Panc1 (cell line): ENCODE measurements at regions not wholly inside any gene's neighbourhood (a gene's known extent, or its start where the extent isn't known, plus 50 kb on each side); places are given as distances from the start of the nearest gene placed in this dataset.

ENCODE experiments used
- ATAC-seq: fragments of 200-7000 bp; cut with Tn5 transposase; 2 replicates; pipeline ENCODE4 v1.9.1; 2020; ENCODE audit warnings: mild to moderate bottlenecking, moderate library complexity
- BruUV-seq: library from RNA; stranded (reverse); fragments of 400-500 nt; replicated peaks from 2 replicates; lab custom pipeline; 2021; lab: Mats Ljungman, UMichigan
- CTCF ChIA-PET: fragments of 300-600 bp; sonication (Branson Sonifier 250); formaldehyde crosslinking; loops from one replicate; lab custom pipeline; 2022; ENCODE audit warnings: antibody characterized with exemption; lab: Charles Lee
- POLR2A ChIA-PET: fragments of 300-600 bp; sonication (Branson Sonifier 250); formaldehyde crosslinking; loops from one replicate; lab custom pipeline; 2022; ENCODE audit warnings: antibody characterized with exemption; lab: Charles Lee
- DNase-seq: peaks from one replicate; pipeline ENCODE4 v3.0.0-alpha.2; 2010; ENCODE audit warnings: low read depth, low spot score
- H3K27ac ChIP-seq: 2 replicates; pipeline ENCODE4 v1.5.1; 2011; ENCODE audit warnings: mild to moderate bottlenecking, low read length, inconsistent platforms
- H3K27me3 ChIP-seq: fragments of 200-500 bp; sonication (Bioruptor generic); 2 replicates; pipeline ENCODE4 v1.6.0; 2014; ENCODE audit warnings: low read length, inconsistent platforms; ENCODE audit not compliant: control insufficient read depth, insufficient read depth
- H3K36me3 ChIP-seq: fragments of 200-500 bp; sonication (Bioruptor generic); 2 replicates; pipeline ENCODE4 v1.5.1; 2014; ENCODE audit warnings: inconsistent platforms, mild to moderate bottlenecking, low read length, moderate library complexity; ENCODE audit not compliant: control insufficient read depth, insufficient read depth
- H3K4me1 ChIP-seq: 2 replicates; pipeline ENCODE4 v1.5.1; 2011; ENCODE audit warnings: inconsistent platforms, mild to moderate bottlenecking, low read length, moderate library complexity; ENCODE audit not compliant: control insufficient read depth, insufficient read depth
- H3K4me3 ChIP-seq, 2 experiments: 2 replicates each; pipeline ENCODE4 v1.5.1; 2011 to 2012; ENCODE audit warnings: low read depth in 2 of 2, low read length in 2 of 2, mild to moderate bottlenecking in 2 of 2, inconsistent platforms in 1 of 2, moderate library complexity in 1 of 2
- H3K9me3 ChIP-seq: fragments of 200-500 bp; sonication (Bioruptor generic); 2 replicates; pipeline ENCODE4 v1.5.1; 2014; ENCODE audit warnings: low read depth, mild to moderate bottlenecking, inconsistent platforms, low read length, moderate library complexity; ENCODE audit not compliant: control insufficient read depth, insufficient read depth
- CTCF ChIP-seq: fragments of 450-650 bp; IDR thresholded peaks from 2 replicates; pipeline ENCODE4 v1.5.1; 2017; ENCODE audit warnings: mild to moderate bottlenecking
- POLR2AphosphoS5 ChIP-seq: IDR thresholded peaks from 2 replicates; pipeline ENCODE4 v1.6.1; 2012; ENCODE audit warnings: mild to moderate bottlenecking, low read depth, low read length, moderate library complexity
- SIN3A ChIP-seq: IDR thresholded peaks from 2 replicates; pipeline ENCODE4 v1.6.1; 2012; ENCODE audit warnings: low read depth, mild to moderate bottlenecking, low read length, moderate library complexity, borderline replicate concordance; ENCODE audit not compliant: insufficient read depth
- TCF7L2 ChIP-seq: IDR thresholded peaks from 2 replicates; pipeline ENCODE4 v1.6.1; 2011; ENCODE audit warnings: mild to moderate bottlenecking, low read depth, low read length, inconsistent platforms
- in situ Hi-C: cut with HindIII; loops from 2 replicates; pipeline ENCODE4 v1.10.0; 2016; ENCODE audit warnings: low sequenced_read_pairs, low pct_unique_long_range_greater_than_20kb
- intact Hi-C: fragments of 100-400 bp; cut with micrococcal nuclease; formaldehyde crosslinking; loops from one replicate; pipeline ENCODE4 v1.10.0; 2022; ENCODE audit not compliant: unreplicated experiment
- TF ChIP-seq, protein P1 (sequence below), 2 experiments: IDR thresholded peaks; 2 replicates each; pipeline ENCODE4 v1.6.1; 2011 to 2012; ENCODE audit warnings: low read depth in 2 of 2, control low read depth in 1 of 2, low read length in 1 of 2, mild to moderate bottlenecking in 1 of 2, moderate library complexity in 1 of 2; ENCODE audit not compliant: insufficient read depth in 1 of 2

GRCh38 chr1:222285526-222285925 is 262.4 kb downstream of the HHIPL2 start:
- in situ Hi-C loops (no loop called here), intact Hi-C loops (no loop called here)
- TF ChIP-seq POLR2AphosphoS5 (no peak), SIN3A (no peak), CTCF (no peak), TCF7L2 (no peak)
- TF ChIP-seq, protein P1, sequence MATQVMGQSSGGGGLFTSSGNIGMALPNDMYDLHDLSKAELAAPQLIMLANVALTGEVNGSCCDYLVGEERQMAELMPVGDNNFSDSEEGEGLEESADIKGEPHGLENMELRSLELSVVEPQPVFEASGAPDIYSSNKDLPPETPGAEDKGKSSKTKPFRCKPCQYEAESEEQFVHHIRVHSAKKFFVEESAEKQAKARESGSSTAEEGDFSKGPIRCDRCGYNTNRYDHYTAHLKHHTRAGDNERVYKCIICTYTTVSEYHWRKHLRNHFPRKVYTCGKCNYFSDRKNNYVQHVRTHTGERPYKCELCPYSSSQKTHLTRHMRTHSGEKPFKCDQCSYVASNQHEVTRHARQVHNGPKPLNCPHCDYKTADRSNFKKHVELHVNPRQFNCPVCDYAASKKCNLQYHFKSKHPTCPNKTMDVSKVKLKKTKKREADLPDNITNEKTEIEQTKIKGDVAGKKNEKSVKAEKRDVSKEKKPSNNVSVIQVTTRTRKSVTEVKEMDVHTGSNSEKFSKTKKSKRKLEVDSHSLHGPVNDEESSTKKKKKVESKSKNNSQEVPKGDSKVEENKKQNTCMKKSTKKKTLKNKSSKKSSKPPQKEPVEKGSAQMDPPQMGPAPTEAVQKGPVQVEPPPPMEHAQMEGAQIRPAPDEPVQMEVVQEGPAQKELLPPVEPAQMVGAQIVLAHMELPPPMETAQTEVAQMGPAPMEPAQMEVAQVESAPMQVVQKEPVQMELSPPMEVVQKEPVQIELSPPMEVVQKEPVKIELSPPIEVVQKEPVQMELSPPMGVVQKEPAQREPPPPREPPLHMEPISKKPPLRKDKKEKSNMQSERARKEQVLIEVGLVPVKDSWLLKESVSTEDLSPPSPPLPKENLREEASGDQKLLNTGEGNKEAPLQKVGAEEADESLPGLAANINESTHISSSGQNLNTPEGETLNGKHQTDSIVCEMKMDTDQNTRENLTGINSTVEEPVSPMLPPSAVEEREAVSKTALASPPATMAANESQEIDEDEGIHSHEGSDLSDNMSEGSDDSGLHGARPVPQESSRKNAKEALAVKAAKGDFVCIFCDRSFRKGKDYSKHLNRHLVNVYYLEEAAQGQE (IDR thresholded peaks at IDR 0.05; ENCODE audit: insufficient read depth in 1 of 2, low read depth in 2 of 2, low read length in 1 of 2): no peak
- Histone ChIP-seq H3K4me1 (no peaks in the 10 kb centered on the region), H3K36me3 (no peaks in the 10 kb centered on the region), H3K9me3 (no peaks in the 10 kb centered on the region), H3K27ac (no peak overlapping the region), H3K4me3 (no peak overlapping the region), H3K27me3 (no peaks in the 10 kb centered on the region)
- no TSS peak for BruUV-seq
- no peak for ATAC-seq
- POLR2A ChIA-PET: no interaction called here
- DNase-seq: no peak
- CTCF ChIA-PET: no interaction called here

DNA sequence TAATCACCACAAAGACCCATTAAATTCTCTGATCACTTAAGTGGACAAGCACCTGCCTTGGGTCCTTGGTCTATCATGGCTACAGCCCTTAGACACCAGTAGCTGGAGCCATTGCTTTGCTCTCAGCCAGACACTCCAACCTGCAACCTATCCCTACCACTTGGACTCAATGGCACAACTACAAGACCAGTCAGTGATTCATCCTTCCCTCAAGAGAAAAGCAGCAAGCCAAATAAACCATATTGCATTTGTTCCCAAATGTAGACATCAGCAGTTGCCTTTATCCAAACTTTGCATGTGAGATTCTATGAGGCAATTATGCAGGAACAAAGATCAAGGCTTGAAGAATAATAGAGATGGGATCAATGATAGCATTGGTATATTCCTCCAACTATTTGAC is 263.4 kb downstream of the HHIPL2 start:
- intact Hi-C loops: no loop called here
- ATAC-seq (no peak), DNase-seq (no peak)
- TF ChIP-seq SIN3A (no peak), CTCF (no peak), POLR2AphosphoS5 (no peak), TCF7L2 (no peak)
- TF ChIP-seq, protein P1 (IDR thresholded peaks at IDR 0.05; ENCODE audit: insufficient read depth in 1 of 2, low read depth in 2 of 2, low read length in 1 of 2): no peak
- Histone ChIP-seq H3K9me3 (no peaks in the 10 kb centered on the region), H3K27me3 (no peaks in the 10 kb centered on the region), H3K27ac (no peak overlapping the region), H3K36me3 (no peaks in the 10 kb centered on the region), H3K4me3 (no peak overlapping the region), H3K4me1 (no peaks in the 10 kb centered on the region)
- ChIA-PET CTCF (no interaction called here), POLR2A (no interaction called here)
- in situ Hi-C loops: no loop called here
- BruUV-seq: no TSS peak
